GM23338 (cell line): ENCODE measurements at regions not wholly inside any gene's neighbourhood (a gene's known extent, or its start where the extent isn't known, plus 50 kb on each side); places are given as distances from the start of the nearest gene placed in this dataset.
A peak's percentile ranks its signal among the peaks of the same experiment; 100 is the strongest.

Experiments used
- ATAC-seq: fragments of 200-7000 bp; cut with Tn5 transposase; 3 replicates; pipeline ENCODE4 v1.9.1; 2020
- DNase-seq: peaks from one replicate; pipeline ENCODE4 v3.0.0-alpha.2; 2015; ENCODE audit warnings: low spot score
- H2AFZ ChIP-seq: fragments of 200-600 bp; sonication (generic); 2 replicates; pipeline ENCODE4 v1.8.0; 2016; ENCODE audit warnings: antibody characterized with exemption, mild to moderate bottlenecking, moderate library complexity
- H3F3A ChIP-seq: fragments of 200-600 bp; sonication (generic); replicated peaks from 2 replicates; pipeline ENCODE4 v1.8.0; 2017; ENCODE audit warnings: antibody characterized with exemption, mixed run types, low read depth
- H3K27ac ChIP-seq: fragments of 200-600 bp; sonication (generic); 2 replicates; pipeline ENCODE4 v1.6.1; 2016; ENCODE audit warnings: low read depth
- H3K27me3 ChIP-seq: fragments of 200-600 bp; sonication (generic); 2 replicates; pipeline ENCODE4 v1.8.0; 2016; ENCODE audit warnings: mild to moderate bottlenecking, mixed run types, moderate library complexity; ENCODE audit not compliant: insufficient read depth
- H3K36me3 ChIP-seq: fragments of 200-600 bp; sonication (generic); 2 replicates; pipeline ENCODE4 v1.8.0; 2016; ENCODE audit warnings: mild to moderate bottlenecking; ENCODE audit not compliant: insufficient read depth
- H3K4me1 ChIP-seq: fragments of 200-600 bp; sonication (generic); 2 replicates; pipeline ENCODE4 v1.8.0; 2016; ENCODE audit warnings: mild to moderate bottlenecking, moderate library complexity; ENCODE audit not compliant: insufficient read depth
- H3K4me2 ChIP-seq: fragments of 200-600 bp; sonication (generic); 2 replicates; pipeline ENCODE4 v1.7.1; 2017; ENCODE audit warnings: mixed run types
- H3K4me3 ChIP-seq: fragments of 200-600 bp; sonication (generic); 2 replicates; pipeline ENCODE4 v1.6.1; 2016; ENCODE audit warnings: mixed run types
- H3K79me2 ChIP-seq: fragments of 200-600 bp; sonication (generic); replicated peaks from 2 replicates; pipeline ENCODE4 v1.8.0; 2017; ENCODE audit warnings: mild to moderate bottlenecking; ENCODE audit not compliant: insufficient read depth
- H3K9me2 ChIP-seq: fragments of 200-600 bp; sonication (generic); 2 replicates; pipeline ENCODE4 v1.8.0; 2017; ENCODE audit not compliant: insufficient read depth
- H4K20me1 ChIP-seq: fragments of 200-600 bp; sonication (generic); replicated peaks from 2 replicates; pipeline ENCODE4 v1.8.0; 2017; ENCODE audit warnings: mild to moderate bottlenecking; ENCODE audit not compliant: insufficient read depth
- H3K27ac Mint-ChIP-seq: 2 replicates; pipeline ENCODE4 v1.8.0; 2020; ENCODE audit warnings: inconsistent platforms, mild to moderate bottlenecking, moderate library complexity, mixed read lengths
- H3K27me3 Mint-ChIP-seq: 3 replicates; pipeline ENCODE4 v1.8.0; 2022; ENCODE audit warnings: low read depth, mild to moderate bottlenecking, moderate library complexity, mixed read lengths, inconsistent platforms; ENCODE audit not compliant: insufficient read depth, poor library complexity
- H3K36me3 Mint-ChIP-seq: 3 replicates; pipeline ENCODE4 v1.8.0; 2021; ENCODE audit warnings: low read depth, mild to moderate bottlenecking, inconsistent platforms, moderate library complexity, mixed read lengths
- H3K4me1 Mint-ChIP-seq: 3 replicates; pipeline ENCODE4 v1.8.0; 2020; ENCODE audit warnings: mild to moderate bottlenecking, inconsistent platforms, mixed read lengths
- H3K4me3 Mint-ChIP-seq: 3 replicates; pipeline ENCODE4 v1.8.0; 2021; ENCODE audit warnings: moderate library complexity, mild to moderate bottlenecking, inconsistent platforms, mixed read lengths
- H3K9me3 Mint-ChIP-seq: 3 replicates; pipeline ENCODE4 v1.8.0; 2020; ENCODE audit warnings: moderate library complexity, mild to moderate bottlenecking, inconsistent platforms, mixed read lengths
- CREB1 ChIP-seq: fragments of 250-450 bp; sonication (Bioruptor Pico); IDR thresholded peaks from 2 replicates; pipeline ENCODE4 v1.5.0; 2020; ENCODE audit warnings: low read depth, mild to moderate bottlenecking, moderate library complexity
- CTCF ChIP-seq, 2 experiments: fragments of 200-600 bp in 1 of 2; sonication (generic) in 1 of 2; conservative IDR thresholded peaks; 2 replicates each; pipeline versions ENCODE4 v1.5.1 to v1.6.1; 2016 to 2017; ENCODE audit warnings: antibody characterized with exemption in 2 of 2, low read depth in 2 of 2, mild to moderate bottlenecking in 2 of 2, moderate library complexity in 1 of 2
- ETS1 ChIP-seq: IDR thresholded peaks from 2 replicates; pipeline ENCODE4 v1.6.1; 2016; ENCODE audit warnings: antibody characterized with exemption
- EZH2 ChIP-seq: fragments of 200-600 bp; sonication (generic); IDR thresholded peaks from one replicate; pipeline ENCODE4 v1.8.0; 2017; ENCODE audit warnings: antibody characterized with exemption, mild to moderate bottlenecking, low read depth; ENCODE audit not compliant: unreplicated experiment
- NANOG ChIP-seq: IDR thresholded peaks from 2 replicates; pipeline ENCODE4 v1.6.1; 2016; ENCODE audit warnings: antibody characterized with exemption, borderline replicate concordance
- POLR2AphosphoS5 ChIP-seq: IDR thresholded peaks from 2 replicates; pipeline ENCODE4 v1.6.1; 2016; ENCODE audit warnings: antibody characterized with exemption, low read depth
- REST ChIP-seq: IDR thresholded peaks from one replicate; pipeline ENCODE4 v1.6.1; 2018; ENCODE audit warnings: antibody characterized with exemption; ENCODE audit not compliant: unreplicated experiment
- ZNF331 ChIP-seq: fragments of 250-450 bp; sonication (Bioruptor Pico); IDR thresholded peaks from 2 replicates; pipeline ENCODE4 v1.5.0; 2020; ENCODE audit warnings: low read depth, mild to moderate bottlenecking, moderate library complexity
- ZNF462 ChIP-seq: fragments of 250-450 bp; sonication (Bioruptor Pico); IDR thresholded peaks from 2 replicates; pipeline ENCODE4 v1.5.0; 2020; ENCODE audit warnings: mild to moderate bottlenecking, moderate library complexity

- no peak overlapping the region for H3K4me3 Mint-ChIP-seq
- H4K20me1 ChIP-seq = no peaks in the 10 kb centered on the region
- H3K36me3 Mint-ChIP-seq = 0 out of 3 replicates have a peak, but pooled peaks cover 3% of the 10 kb centered on the region
- no peaks in the 10 kb centered on the region for H3F3A ChIP-seq
- no peaks in the 10 kb centered on the region for H3K36me3 ChIP-seq
- DNase-seq (peak; percentile 27), ATAC-seq (peak; percentile 68)
- H3K4me2 ChIP-seq = no peak overlapping the region
- H3K27me3 Mint-ChIP-seq = no peaks in the 10 kb centered on the region
- H3K79me2 ChIP-seq = no peaks in the 10 kb centered on the region
- peaks cover 4% of the 10 kb centered on the region for H3K4me1 Mint-ChIP-seq
- H3K27ac Mint-ChIP-seq = no peak overlapping the region
- no peaks in the 10 kb centered on the region; the same call in 2 of the 3 replicates for H3K9me3 Mint-ChIP-seq
- peaks cover 8% of the 10 kb centered on the region; the same call in 1 of the 2 replicates for H3K4me1 ChIP-seq
- H2AFZ ChIP-seq = peak overlapping the region; percentile 93
- no peak overlapping the region for H3K27ac ChIP-seq
- H3K27me3 ChIP-seq = no peaks in the 10 kb centered on the region
- H3K4me3 ChIP-seq = no peak overlapping the region
- TF ChIP-seq REST (no peak), NANOG (no peak), ETS1 (no peak), ZNF331 (CRISPR knock-in tag) (no peak), CREB1 (CRISPR knock-in tag) (no peak), CTCF (conservative IDR thresholded peaks at IDR 0.05; ENCODE audit: low read depth in 2 of 2) (no peak), EZH2 (no peak), ZNF462 (CRISPR knock-in tag) (no peak), POLR2AphosphoS5 (no peak)
- H3K9me2 ChIP-seq = no peaks in the 10 kb centered on the region
These were observed 766.4 kb upstream of the LUZP2 start for GRCh38 chr11:23730307-23730998.
